GM13976 (cell line): ENCODE measurements at regions not wholly inside any gene's neighbourhood (a gene's known extent, or its start where the extent isn't known, plus 50 kb on each side); places are given as distances from the start of the nearest gene placed in this dataset.

Source experiments
- DNase-seq: peaks from one replicate; pipeline ENCODE4 v3.0.0; 2012; ENCODE audit warnings: low spot score
- CTCF ChIP-seq: IDR thresholded peaks from 2 replicates; pipeline ENCODE4 v1.5.1; 2012; ENCODE audit warnings: borderline replicate concordance, mild to moderate bottlenecking; ENCODE audit not compliant: insufficient read depth; ENCODE audit errors: extremely low read depth, missing control alignments, control extremely low read depth
- in situ Hi-C: fragments of 300-500 bp; cut with MboI; formaldehyde crosslinking; loops from one replicate; pipeline ENCODE4 v1.12.0; 2022; ENCODE audit warnings: low sequenced_read_pairs, mixed read lengths, inconsistent platforms; ENCODE audit not compliant: unreplicated experiment

- TF ChIP-seq CTCF: no peak
- DNase-seq: no peak
- in situ Hi-C loops: no loop called here
Observed at GRCh38 chr16:65796481-65796880, 570.0 kb upstream of the CDH5 start.

GRCh38 chr16:65794973-65795372 is 571.5 kb upstream of the CDH5 start:
- no peak for DNase-seq
- in situ Hi-C loops: no loop called here
- TF ChIP-seq CTCF: no peak

- in situ Hi-C loops: no loop called here
- no peak for TF ChIP-seq CTCF
- DNase-seq: no peak
Observed at GRCh38 chr16:65793781-65794180, 572.7 kb upstream of the CDH5 start.

- DNase-seq: no peak
- in situ Hi-C loops: no loop called here
- TF ChIP-seq CTCF: no peak
Observed at GRCh38 chr16:65790768-65791167, 575.7 kb upstream of the CDH5 start.

- in situ Hi-C loops: no loop called here
- no peak for DNase-seq
- TF ChIP-seq CTCF: no peak
Observed at GRCh38 chr16:65789161-65789945, 577.1 kb upstream of the CDH5 start.

- no peak for TF ChIP-seq CTCF
- DNase-seq: no peak
- in situ Hi-C loops: no loop called here
Observed at GRCh38 chr16:65788434-65789140, 577.9 kb upstream of the CDH5 start.

GRCh38 chr16:65787921-65788320 is 578.6 kb upstream of the CDH5 start:
- no peak for TF ChIP-seq CTCF
- no peak for DNase-seq
- in situ Hi-C loops: no loop called here
